Esophagus squamous epithelium (tissue), 5 donors: ENCODE measurements at regions not wholly inside any gene's neighbourhood (a gene's known extent, or its start where the extent isn't known, plus 50 kb on each side); places are given as distances from the start of the nearest gene placed in this dataset.

Experiments used
- DNase-seq: peaks from one replicate; lab custom pipeline; 2025; lab: John Stamatoyannopoulos, UW
- H3K27ac ChIP-seq, 4 donors: fragments of 200-600 bp; sonication (generic); one replicate each; pipeline ENCODE4 v1.5.1; 2016 to 2019; ENCODE audit warnings: mild to moderate bottlenecking in 1 of 4
- H3K27me3 ChIP-seq, 4 donors: fragments of 200-600 bp; sonication (generic); 1 replicate in 3 of 4; 2 replicates in 1 of 4; pipeline versions ENCODE4 v1.5.1 to v1.6.0; 2017 to 2021; ENCODE audit warnings: antibody characterized with exemption in 1 of 4
- H3K36me3 ChIP-seq, 3 donors: fragments of 200-600 bp; sonication (generic); one replicate each; pipeline ENCODE4 v1.5.1; 2016 to 2019
- H3K4me1 ChIP-seq, 3 donors: fragments of 200-600 bp; sonication (generic); one replicate each; pipeline ENCODE4 v1.5.1; 2017 to 2019
- H3K4me3 ChIP-seq, 4 donors: fragments of 200-600 bp; sonication (generic); 1 replicate in 3 of 4; 2 replicates in 1 of 4; pipeline ENCODE4 v1.5.1; 2016 to 2019; ENCODE audit warnings: mild to moderate bottlenecking in 2 of 4, moderate library complexity in 1 of 4
- H3K9me3 ChIP-seq, 3 donors: fragments of 200-600 bp; sonication (generic); one replicate each; pipeline ENCODE4 v1.5.1; 2016 to 2019
- POLR2A ChIP-seq, 4 donors: fragments of 450-650 bp; IDR thresholded peaks; one replicate each; pipeline ENCODE4 v1.6.1; 2017; ENCODE audit warnings: antibody characterized with exemption in 4 of 4, mild to moderate bottlenecking in 4 of 4, moderate library complexity in 3 of 4
- WGBS, 2 donors: methylation state at CpG; one replicate each; pipeline ENCODE4 v1.1.5; 2018; 5-methylcytosine and 5-hydroxymethylcytosine counted together
- intact Hi-C: fragments of 100-400 bp; cut with DNase I; formaldehyde crosslinking; loops from one replicate; pipeline ENCODE4 v1.15.0; 2022
- TF ChIP-seq, protein P1 (sequence below), 6 experiments: fragments of 450-650 bp in 4 of 6; fragments of 200-600 bp in 2 of 6; sonication (generic) in 2 of 6; IDR thresholded peaks; one replicate each; pipeline ENCODE4 v1.5.1; 2016 to 2019; ENCODE audit warnings: antibody characterized with exemption in 6 of 6, mild to moderate bottlenecking in 4 of 6, moderate library complexity in 4 of 6
- donor health status: DM: yes; HTN: yes; CAD: no.

- Histone ChIP-seq H3K27me3 (no peaks in the 10 kb centered on the region), H3K4me3 (no peak overlapping the region), H3K36me3 (no peaks in the 10 kb centered on the region), H3K4me1 (no peaks in the 10 kb centered on the region), H3K27ac (no peak overlapping the region), H3K9me3 (no peaks in the 10 kb centered on the region)
- no peak for DNase-seq
- intact Hi-C loops = no loop called here
- TF ChIP-seq POLR2A (IDR thresholded peaks at IDR 0.05) = no peak
- TF ChIP-seq, protein P1, sequence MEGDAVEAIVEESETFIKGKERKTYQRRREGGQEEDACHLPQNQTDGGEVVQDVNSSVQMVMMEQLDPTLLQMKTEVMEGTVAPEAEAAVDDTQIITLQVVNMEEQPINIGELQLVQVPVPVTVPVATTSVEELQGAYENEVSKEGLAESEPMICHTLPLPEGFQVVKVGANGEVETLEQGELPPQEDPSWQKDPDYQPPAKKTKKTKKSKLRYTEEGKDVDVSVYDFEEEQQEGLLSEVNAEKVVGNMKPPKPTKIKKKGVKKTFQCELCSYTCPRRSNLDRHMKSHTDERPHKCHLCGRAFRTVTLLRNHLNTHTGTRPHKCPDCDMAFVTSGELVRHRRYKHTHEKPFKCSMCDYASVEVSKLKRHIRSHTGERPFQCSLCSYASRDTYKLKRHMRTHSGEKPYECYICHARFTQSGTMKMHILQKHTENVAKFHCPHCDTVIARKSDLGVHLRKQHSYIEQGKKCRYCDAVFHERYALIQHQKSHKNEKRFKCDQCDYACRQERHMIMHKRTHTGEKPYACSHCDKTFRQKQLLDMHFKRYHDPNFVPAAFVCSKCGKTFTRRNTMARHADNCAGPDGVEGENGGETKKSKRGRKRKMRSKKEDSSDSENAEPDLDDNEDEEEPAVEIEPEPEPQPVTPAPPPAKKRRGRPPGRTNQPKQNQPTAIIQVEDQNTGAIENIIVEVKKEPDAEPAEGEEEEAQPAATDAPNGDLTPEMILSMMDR (IDR thresholded peaks at IDR 0.05) = no peak
Observed at GRCh38 chrX:30943984-30944383, 54.9 kb upstream of the TAB3 start.

- no peak overlapping the region for H3K4me3 ChIP-seq
- no peaks in the 10 kb centered on the region for H3K4me1 ChIP-seq
- no peaks in the 10 kb centered on the region for H3K27me3 ChIP-seq
- intact Hi-C loops = no loop called here
- no peak for DNase-seq
- no peak for TF ChIP-seq POLR2A (IDR thresholded peaks at IDR 0.05)
- TF ChIP-seq, protein P1 (IDR thresholded peaks at IDR 0.05) = no peak
- 63% methylated on average over 1 of the region's 1 CpG; no CpG with 5 or more reads in 1 of the 2 donors for WGBS, 2 donors
- no peaks in the 10 kb centered on the region for H3K36me3 ChIP-seq
- no peak overlapping the region for H3K27ac ChIP-seq
- H3K9me3 ChIP-seq = no peaks in the 10 kb centered on the region
Observed at GRCh38 chrX:30941898-30942297, 52.8 kb upstream of the TAB3 start.

DNA sequence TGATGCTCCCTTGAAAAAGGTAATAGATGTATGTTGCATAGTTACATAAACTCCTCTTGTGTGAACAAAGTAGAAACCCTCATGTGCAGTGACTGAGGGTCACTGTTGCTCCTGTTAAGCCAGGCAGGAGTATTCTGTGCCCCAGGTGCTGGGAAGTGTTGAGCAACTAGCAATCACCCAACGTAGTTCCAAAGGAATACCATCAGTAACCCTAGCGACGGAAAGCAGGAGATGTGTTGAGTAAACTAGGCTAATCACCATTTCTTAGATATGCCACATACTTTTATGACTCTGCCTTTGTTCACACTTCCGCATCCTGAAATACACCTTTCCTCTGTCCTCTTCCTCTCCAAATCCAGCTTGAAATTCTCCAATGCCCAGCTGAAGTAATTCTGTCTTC, 50.9 kb upstream of the TAB3 start:
- intact Hi-C loops = no loop called here
- 67 to 76% methylated on average over 4 of the region's 4 CpGs for WGBS, 2 donors
- H3K4me3 ChIP-seq = no peak overlapping the region
- TF ChIP-seq, protein P1 (IDR thresholded peaks at IDR 0.05) = no peak
- no peak for TF ChIP-seq POLR2A (IDR thresholded peaks at IDR 0.05)
- DNase-seq = no peak
- H3K36me3 ChIP-seq = no peaks in the 10 kb centered on the region
- H3K4me1 ChIP-seq = no peaks in the 10 kb centered on the region
- H3K27ac ChIP-seq = no peak overlapping the region
- no peaks in the 10 kb centered on the region for H3K27me3 ChIP-seq
- no peaks in the 10 kb centered on the region for H3K9me3 ChIP-seq
